Keratinocyte (primary cell): ENCODE measurements at regions not wholly inside any gene's neighbourhood (a gene's known extent, or its start where the extent isn't known, plus 50 kb on each side); places are given as distances from the start of the nearest gene placed in this dataset.

Experiments used
- DNase-seq: peaks from one replicate; pipeline ENCODE4 v3.0.0-alpha.2; 2011; ENCODE audit warnings: low read depth, missing footprints, low spot score
- FAIRE-seq: peaks from 2 replicates; lab custom pipeline; 2011; peaks lifted over from hg19 to GRCh38; lab: Jason Lieb, UNC
- H2AFZ ChIP-seq: 2 replicates; pipeline ENCODE4 v1.6.0; 2012; ENCODE audit warnings: low read length, control low read depth, inconsistent platforms; ENCODE audit not compliant: control insufficient read depth
- H3K27ac ChIP-seq: 2 replicates; pipeline ENCODE4 v1.5.1; 2011; ENCODE audit warnings: low read length; ENCODE audit not compliant: control insufficient read depth, insufficient read depth
- H3K27me3 ChIP-seq: 3 replicates; pipeline ENCODE4 v1.6.0; 2011; ENCODE audit warnings: low read length; ENCODE audit not compliant: control insufficient read depth, insufficient read depth; ENCODE audit errors: extremely low read depth
- H3K36me3 ChIP-seq, 2 experiments: 2 replicates in 1 of 2; 3 replicates in 1 of 2; pipeline ENCODE4 v1.5.1; 2011; ENCODE audit warnings: low read length in 2 of 2, mild to moderate bottlenecking in 1 of 2; ENCODE audit not compliant: control insufficient read depth in 2 of 2, insufficient read depth in 2 of 2; ENCODE audit errors: extremely low read depth in 1 of 2
- H3K4me1 ChIP-seq: 3 replicates; pipeline ENCODE4 v1.5.1; 2011; ENCODE audit warnings: low read length; ENCODE audit not compliant: control insufficient read depth, insufficient read depth; ENCODE audit errors: extremely low read depth
- H3K4me2 ChIP-seq: 3 replicates; pipeline ENCODE4 v1.6.0; 2011; ENCODE audit warnings: low read depth, low read length; ENCODE audit not compliant: control insufficient read depth, insufficient read depth; ENCODE audit errors: extremely low read depth
- H3K4me3 ChIP-seq, 3 experiments: fragments of 200-600 bp in 1 of 3; sonication (generic) in 1 of 3; 2 replicates in 2 of 3; 3 replicates in 1 of 3; pipeline ENCODE4 v1.5.1; 2011 to 2016; ENCODE audit warnings: low read length in 3 of 3, mild to moderate bottlenecking in 3 of 3, control low read depth in 2 of 3, inconsistent platforms in 1 of 3, low read depth in 1 of 3, mixed read lengths in 1 of 3, mixed run types in 1 of 3, moderate library complexity in 1 of 3; ENCODE audit not compliant: control insufficient read depth in 2 of 3, insufficient read depth in 2 of 3; ENCODE audit errors: extremely low read depth in 1 of 3
- H3K79me2 ChIP-seq: 2 replicates; pipeline ENCODE4 v1.6.0; 2012; ENCODE audit warnings: low read length; ENCODE audit not compliant: control insufficient read depth, insufficient read depth
- H3K9ac ChIP-seq: 3 replicates; pipeline ENCODE4 v1.6.0; 2011; ENCODE audit warnings: low read length; ENCODE audit not compliant: control insufficient read depth, insufficient read depth; ENCODE audit errors: extremely low read depth
- H3K9me1 ChIP-seq: 3 replicates; pipeline ENCODE4 v1.6.0; 2011; ENCODE audit warnings: low read length; ENCODE audit not compliant: control insufficient read depth, insufficient read depth; ENCODE audit errors: extremely low read depth
- H3K9me3 ChIP-seq: 2 replicates; pipeline ENCODE4 v1.5.1; 2012; ENCODE audit warnings: low read depth, low read length; ENCODE audit not compliant: control insufficient read depth
- H4K20me1 ChIP-seq: 3 replicates; pipeline ENCODE4 v1.6.0; 2011; ENCODE audit warnings: low read length; ENCODE audit not compliant: control insufficient read depth, insufficient read depth; ENCODE audit errors: extremely low read depth
- CTCF ChIP-seq, 3 experiments: IDR thresholded peaks in 1 of 3; conservative IDR thresholded peaks in 1 of 3; optimal IDR thresholded peaks in 1 of 3; 2 replicates in 2 of 3; 3 replicates in 1 of 3; pipeline versions ENCODE3 to v1.5.1; 2011; ENCODE audit warnings: low read length in 3 of 3, mild to moderate bottlenecking in 3 of 3, moderate library complexity in 2 of 3, control low read depth in 1 of 3, inconsistent platforms in 1 of 3; ENCODE audit not compliant: insufficient read depth in 2 of 3; ENCODE audit errors: extremely low read depth in 1 of 3
- EZH2 ChIP-seq: IDR thresholded peaks from one replicate; pipeline ENCODE4 v1.6.1; 2012; ENCODE audit warnings: inconsistent platforms, mild to moderate bottlenecking, low read length, moderate library complexity
- dilution Hi-C: fragments of 300-500 bp; cut with MboI; formaldehyde crosslinking; loops from one replicate; pipeline ENCODE4 v1.7.0; 2020; ENCODE audit warnings: low sequenced_read_pairs; ENCODE audit not compliant: extremely low pct_ligation_motif_present

- no peaks in the 10 kb centered on the region for H3K27me3 ChIP-seq
- H4K20me1 ChIP-seq, result no peaks in the 10 kb centered on the region
- dilution Hi-C loops, result no loop called here
- TF ChIP-seq EZH2, result no peak
- no peak overlapping the region for H3K9ac ChIP-seq
- H3K9me1 ChIP-seq, result no peaks in the 10 kb centered on the region
- H2AFZ ChIP-seq, result no peak overlapping the region
- H3K4me1 ChIP-seq, result no peaks in the 10 kb centered on the region
- no peak overlapping the region for H3K4me3 ChIP-seq
- H3K79me2 ChIP-seq, result no peaks in the 10 kb centered on the region
- H3K4me2 ChIP-seq, result no peak overlapping the region
- H3K27ac ChIP-seq, result no peak overlapping the region
- DNase-seq, result no peak
- H3K9me3 ChIP-seq, result no peaks in the 10 kb centered on the region
- no peak for FAIRE-seq
- H3K36me3 ChIP-seq, result no peaks in the 10 kb centered on the region
Observed at GRCh38 chr12:13588574-13588973, 392.0 kb downstream of the EMP1 start.

DNA sequence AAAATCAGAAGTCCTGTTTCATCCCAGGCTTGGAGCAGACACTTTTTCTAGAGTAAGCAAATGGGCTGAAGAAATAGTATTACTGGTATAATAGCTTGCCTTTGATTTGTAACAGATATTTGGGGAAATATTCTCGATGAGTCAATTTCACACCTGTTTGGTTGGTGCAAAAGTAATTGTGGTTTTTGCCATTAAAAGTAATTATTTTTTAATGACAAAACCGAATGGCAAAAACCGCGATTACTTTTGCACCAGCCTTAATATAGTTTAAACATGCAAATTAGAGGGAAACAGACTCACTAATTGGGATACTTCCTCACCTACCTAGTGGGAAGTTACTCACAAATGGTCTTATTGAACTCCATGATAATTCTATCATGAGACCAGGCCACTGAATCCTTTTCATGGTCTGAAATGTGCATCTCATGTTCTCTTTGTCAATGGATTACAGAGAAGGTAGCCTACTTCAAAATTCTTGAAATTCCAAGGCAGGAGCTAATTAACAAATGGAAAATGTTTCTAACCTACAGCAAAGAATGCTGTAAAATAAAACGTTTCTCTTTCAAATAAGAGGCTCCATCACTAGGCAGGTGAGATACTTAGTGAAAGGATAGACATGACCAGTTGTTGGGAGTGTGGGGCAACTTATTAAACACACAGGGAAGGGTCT, 391.3 kb downstream of the EMP1 start:
- Histone ChIP-seq H3K4me1 (no peaks in the 10 kb centered on the region), H3K27me3 (no peaks in the 10 kb centered on the region), H3K9me3 (no peaks in the 10 kb centered on the region), H3K36me3 (no peaks in the 10 kb centered on the region), H3K27ac (no peak overlapping the region), H3K9me1 (no peaks in the 10 kb centered on the region), H3K9ac (no peak overlapping the region), H3K4me2 (no peak overlapping the region), H4K20me1 (no peaks in the 10 kb centered on the region), H3K79me2 (no peaks in the 10 kb centered on the region), H3K4me3 (no peak overlapping the region), H2AFZ (no peak overlapping the region)
- no peak for TF ChIP-seq EZH2
- TF ChIP-seq CTCF (optimal IDR thresholded peaks at IDR 0.05 in 1 of 3, IDR thresholded peaks at IDR 0.05 in 1 of 3, conservative IDR thresholded peaks at IDR 0.05 in 1 of 3; ENCODE audit: extremely low read depth in 1 of 3, insufficient read depth in 2 of 3, low read length in 3 of 3), result no peak
- dilution Hi-C loops, result no loop called here
- FAIRE-seq (no peak), DNase-seq (no peak)

DNA sequence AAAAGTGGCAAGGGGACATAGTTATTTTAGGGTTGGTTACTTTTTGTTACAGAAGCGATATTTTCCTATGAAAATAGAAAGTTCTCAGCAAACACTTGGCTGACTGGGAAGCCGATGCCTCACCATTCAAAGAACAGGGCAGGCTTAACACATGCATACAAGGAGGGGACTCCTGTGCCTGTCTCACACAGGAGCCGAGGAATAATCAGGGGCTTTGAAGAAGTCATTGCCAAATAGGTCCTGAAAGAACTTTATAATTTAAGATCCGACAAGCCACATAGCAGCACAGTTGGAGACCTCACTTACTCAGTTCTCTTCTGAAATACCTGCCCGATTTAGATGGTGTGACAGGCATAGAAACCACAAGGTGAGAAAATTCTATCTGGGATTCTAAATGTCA, 389.8 kb downstream of the EMP1 start:
- no peaks in the 10 kb centered on the region for H3K4me1 ChIP-seq
- no peak for TF ChIP-seq EZH2
- no peak for TF ChIP-seq CTCF (optimal IDR thresholded peaks at IDR 0.05 in 1 of 3, IDR thresholded peaks at IDR 0.05 in 1 of 3, conservative IDR thresholded peaks at IDR 0.05 in 1 of 3; ENCODE audit: extremely low read depth in 1 of 3, insufficient read depth in 2 of 3, low read length in 3 of 3)
- H3K9me1 ChIP-seq, result no peaks in the 10 kb centered on the region
- H3K4me2 ChIP-seq, result no peak overlapping the region
- H3K9ac ChIP-seq, result no peak overlapping the region
- no peaks in the 10 kb centered on the region for H4K20me1 ChIP-seq
- no peaks in the 10 kb centered on the region for H3K79me2 ChIP-seq
- H3K36me3 ChIP-seq, result no peaks in the 10 kb centered on the region
- H3K4me3 ChIP-seq, result no peak overlapping the region
- FAIRE-seq, result no peak
- dilution Hi-C loops, result no loop called here
- no peak overlapping the region for H2AFZ ChIP-seq
- H3K27me3 ChIP-seq, result no peaks in the 10 kb centered on the region
- no peak for DNase-seq
- no peaks in the 10 kb centered on the region for H3K9me3 ChIP-seq
- no peak overlapping the region for H3K27ac ChIP-seq
